ENCODE measurements at regions not wholly inside any gene's neighbourhood (a gene's known extent, or its start where the extent isn't known, plus 50 kb on each side); places are given as distances from the start of the nearest gene placed in this dataset.

DNA sequence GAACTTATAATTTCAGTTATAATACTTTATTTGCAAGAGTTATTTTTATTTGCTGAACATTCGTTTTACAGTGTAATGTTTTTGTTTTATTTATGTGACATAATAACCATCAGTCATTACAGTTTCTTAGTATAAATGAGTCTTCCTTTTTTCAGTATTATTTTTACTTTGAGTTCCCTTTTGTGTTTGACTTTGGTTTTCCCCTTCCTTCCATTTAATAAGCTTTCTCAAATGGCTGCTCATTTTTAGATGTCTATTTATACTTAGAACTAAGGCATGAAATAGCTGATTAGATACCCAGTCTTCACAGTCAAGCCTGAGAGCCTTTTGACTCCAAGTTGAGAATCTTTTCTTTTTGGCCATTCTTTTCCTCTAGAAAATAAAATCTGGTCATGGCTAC is 404.5 kb downstream of the LRFN5 start:
- no peak overlapping the region for H3K4me3 ChIP-seq (ENCODE audit: low read depth, low read length)
- TF ChIP-seq CTCF (IDR thresholded peaks at IDR 0.05; ENCODE audit: low read depth, low read length): no peak

DNA sequence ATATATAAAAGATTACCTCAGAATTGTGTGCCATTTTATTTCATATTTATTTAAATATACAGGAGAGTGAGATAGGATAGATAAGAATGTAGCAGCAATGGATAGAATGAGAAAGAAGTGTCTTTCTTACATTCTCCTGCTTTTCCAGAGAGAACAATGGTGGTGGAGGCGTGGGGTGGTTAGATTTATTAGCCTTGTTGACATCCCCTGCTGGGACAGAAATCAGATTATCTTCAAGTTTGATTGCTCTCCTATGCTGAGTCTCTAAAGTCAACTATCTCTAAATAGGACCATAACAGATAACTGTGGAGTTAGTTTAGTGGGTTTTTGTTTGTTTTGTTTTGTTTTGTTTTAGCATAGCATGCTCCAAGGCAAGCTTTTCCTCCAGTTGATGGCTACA is 397.6 kb downstream of the LRFN5 start:
- no peak overlapping the region for H3K4me3 ChIP-seq (ENCODE audit: low read depth, low read length)
- no peak for TF ChIP-seq CTCF (IDR thresholded peaks at IDR 0.05; ENCODE audit: low read depth, low read length)

DNA sequence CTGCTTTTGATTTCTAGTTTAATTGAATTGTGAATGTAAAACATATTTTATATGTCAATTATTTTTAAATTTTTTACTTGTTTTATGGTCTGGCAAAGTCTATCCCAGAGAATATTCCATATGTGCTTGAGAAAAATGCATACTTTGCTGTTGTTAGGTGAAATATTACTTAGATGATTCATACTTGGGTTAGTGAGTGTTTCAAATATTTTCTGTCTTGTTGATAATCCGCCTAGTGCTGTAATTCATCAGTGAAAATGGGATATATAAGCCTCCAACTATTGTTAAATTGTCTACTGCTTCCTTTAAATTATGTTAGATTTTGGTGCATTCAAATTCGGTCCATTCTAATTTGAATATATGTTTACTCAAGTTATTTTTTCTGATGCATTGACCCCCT is 395.5 kb downstream of the LRFN5 start:
- TF ChIP-seq CTCF (IDR thresholded peaks at IDR 0.05; ENCODE audit: low read depth, low read length): no peak
- no peak overlapping the region for H3K4me3 ChIP-seq (ENCODE audit: low read depth, low read length)

DNA sequence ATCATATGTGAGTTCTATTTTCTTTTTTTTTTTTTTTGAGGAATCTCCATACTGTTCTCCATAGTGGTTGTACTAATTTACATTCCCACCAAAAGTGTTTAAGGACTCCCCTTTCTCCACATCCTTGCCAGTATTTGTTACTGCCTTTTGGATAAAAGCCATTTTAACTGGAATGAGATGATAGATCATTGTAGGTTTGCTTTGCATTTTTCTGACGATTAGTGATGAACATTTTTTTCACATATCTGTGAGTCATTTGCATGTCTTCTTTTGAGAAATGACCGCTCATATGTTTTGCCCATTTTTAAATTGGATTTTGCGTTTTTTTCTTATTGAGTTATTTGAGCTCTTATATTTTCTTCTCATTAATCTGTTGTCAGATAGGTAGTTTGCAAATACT is 394.8 kb downstream of the LRFN5 start:
- no peak overlapping the region for H3K4me3 ChIP-seq (ENCODE audit: low read depth, low read length)
- no peak for TF ChIP-seq CTCF (IDR thresholded peaks at IDR 0.05; ENCODE audit: low read depth, low read length)

- no peak for TF ChIP-seq CTCF (IDR thresholded peaks at IDR 0.05; ENCODE audit: low read depth, low read length)
- H3K4me3 ChIP-seq (ENCODE audit: low read depth, low read length): no peak overlapping the region
Observed at GRCh38 chr14:42000450-42000849, 393.8 kb downstream of the LRFN5 start.

GRCh38 chr14:41993687-41994086 is 387.0 kb downstream of the LRFN5 start:
- TF ChIP-seq CTCF (IDR thresholded peaks at IDR 0.05; ENCODE audit: low read depth, low read length): no peak
- no peak overlapping the region for H3K4me3 ChIP-seq (ENCODE audit: low read depth, low read length)

DNA sequence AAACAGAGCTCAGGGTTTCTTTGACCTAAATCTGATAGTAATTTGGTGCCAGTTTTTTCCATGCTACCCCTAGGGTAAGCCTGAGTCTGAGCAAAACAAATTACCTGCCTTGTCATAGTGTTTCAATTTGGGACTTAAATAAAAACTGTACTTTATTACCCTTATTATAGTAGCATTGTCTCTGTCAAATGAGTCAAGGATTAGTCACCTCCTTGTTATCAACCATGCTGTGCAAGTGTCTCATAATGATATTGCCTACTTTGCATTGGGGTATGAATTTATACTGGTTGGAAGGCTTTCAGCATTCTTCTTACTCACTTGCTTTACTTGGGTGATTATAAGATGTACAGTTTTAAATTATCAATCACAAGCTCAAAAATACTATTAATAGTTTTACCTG is 380.0 kb downstream of the LRFN5 start:
- no peak for TF ChIP-seq CTCF (IDR thresholded peaks at IDR 0.05; ENCODE audit: low read depth, low read length)
- H3K4me3 ChIP-seq (ENCODE audit: low read depth, low read length): no peak overlapping the region

Measured in WI38 (cell line).